HPDE6-E6E7 (cell line): ENCODE measurements at regions not wholly inside any gene's neighbourhood (a gene's known extent, or its start where the extent isn't known, plus 50 kb on each side); places are given as distances from the start of the nearest gene placed in this dataset.

Experiments used
- DNase-seq: peaks from one replicate; pipeline ENCODE4 v3.0.0; 2011; ENCODE audit warnings: missing footprints; ENCODE audit errors: extremely low spot score

DNA sequence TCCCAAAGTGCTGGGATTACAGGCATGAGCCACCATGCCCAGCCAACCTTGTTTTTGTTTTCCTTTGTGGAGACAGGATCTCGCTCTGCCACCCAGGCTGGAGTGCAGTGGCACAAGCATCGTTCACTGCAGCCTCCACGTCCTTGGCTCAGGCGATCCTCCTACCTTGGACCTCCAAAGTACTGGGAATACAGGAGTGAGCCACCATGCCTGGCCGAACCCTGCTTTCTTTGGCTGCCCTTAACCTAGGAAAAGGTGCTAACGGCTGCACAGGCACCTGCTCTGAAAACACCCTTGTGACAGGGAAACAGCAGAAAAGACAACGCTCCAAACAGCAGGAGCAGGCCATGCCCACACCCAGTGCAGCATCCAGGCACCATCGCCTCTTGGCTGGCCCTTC lies 71.9 kb downstream of the OAT start:
- no peak for DNase-seq

DNA sequence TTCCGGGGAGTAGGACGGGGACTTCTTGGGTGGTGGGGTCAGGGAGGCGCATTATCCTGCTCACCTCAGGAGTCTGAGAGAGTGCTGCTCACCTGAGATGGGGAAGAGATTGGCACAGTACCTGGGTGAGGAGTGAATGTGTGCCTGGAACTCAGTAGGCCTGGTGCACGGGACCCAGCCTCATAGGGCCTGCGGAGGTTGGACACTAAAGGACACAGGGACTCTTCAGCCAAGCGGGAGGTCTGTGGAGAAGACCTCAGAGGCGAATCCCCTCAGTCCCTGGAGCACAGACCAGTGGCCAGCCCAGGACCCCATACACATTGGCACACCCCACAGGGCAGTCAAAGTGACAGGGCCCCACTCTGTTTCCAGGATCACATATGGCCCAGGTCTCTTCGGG lies 73.2 kb downstream of the OAT start:
- DNase-seq = no peak

DNA sequence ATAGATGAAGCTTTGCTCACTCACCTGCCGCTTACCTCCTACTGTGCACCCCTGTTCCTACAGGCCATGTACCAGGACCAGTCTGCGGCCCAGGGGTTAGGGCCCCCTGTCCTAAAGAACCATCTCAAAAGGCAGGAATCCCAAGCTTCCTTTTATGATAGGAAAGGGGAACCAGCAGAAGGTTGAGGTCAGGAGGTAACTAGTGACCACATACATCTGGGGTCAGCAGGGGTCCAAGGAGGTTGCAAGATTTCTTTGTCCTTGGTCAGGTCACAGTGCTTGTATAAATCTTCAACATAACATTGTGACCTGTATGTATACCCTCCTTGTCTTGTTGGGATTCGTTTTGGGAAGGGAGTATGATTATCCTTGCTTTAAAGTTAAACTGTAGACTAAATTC lies 73.8 kb downstream of the OAT start:
- DNase-seq = no peak

DNA sequence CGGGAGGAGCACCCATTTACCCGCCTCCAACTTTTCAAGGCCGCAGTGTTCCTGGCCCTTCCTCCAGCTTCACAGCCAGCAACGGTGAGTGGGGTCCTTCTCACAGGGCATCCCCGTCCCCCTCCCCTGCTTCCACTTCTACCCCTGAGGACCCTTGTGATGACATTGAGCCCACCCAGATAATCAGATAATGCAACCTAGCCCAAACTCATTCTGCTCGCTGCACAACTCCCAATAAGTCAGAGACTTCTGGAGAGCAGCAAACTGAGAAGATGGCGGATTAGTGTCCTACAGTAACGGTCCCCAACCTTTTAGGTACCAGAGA lies 74.5 kb downstream of the OAT start:
- no peak for DNase-seq

DNA sequence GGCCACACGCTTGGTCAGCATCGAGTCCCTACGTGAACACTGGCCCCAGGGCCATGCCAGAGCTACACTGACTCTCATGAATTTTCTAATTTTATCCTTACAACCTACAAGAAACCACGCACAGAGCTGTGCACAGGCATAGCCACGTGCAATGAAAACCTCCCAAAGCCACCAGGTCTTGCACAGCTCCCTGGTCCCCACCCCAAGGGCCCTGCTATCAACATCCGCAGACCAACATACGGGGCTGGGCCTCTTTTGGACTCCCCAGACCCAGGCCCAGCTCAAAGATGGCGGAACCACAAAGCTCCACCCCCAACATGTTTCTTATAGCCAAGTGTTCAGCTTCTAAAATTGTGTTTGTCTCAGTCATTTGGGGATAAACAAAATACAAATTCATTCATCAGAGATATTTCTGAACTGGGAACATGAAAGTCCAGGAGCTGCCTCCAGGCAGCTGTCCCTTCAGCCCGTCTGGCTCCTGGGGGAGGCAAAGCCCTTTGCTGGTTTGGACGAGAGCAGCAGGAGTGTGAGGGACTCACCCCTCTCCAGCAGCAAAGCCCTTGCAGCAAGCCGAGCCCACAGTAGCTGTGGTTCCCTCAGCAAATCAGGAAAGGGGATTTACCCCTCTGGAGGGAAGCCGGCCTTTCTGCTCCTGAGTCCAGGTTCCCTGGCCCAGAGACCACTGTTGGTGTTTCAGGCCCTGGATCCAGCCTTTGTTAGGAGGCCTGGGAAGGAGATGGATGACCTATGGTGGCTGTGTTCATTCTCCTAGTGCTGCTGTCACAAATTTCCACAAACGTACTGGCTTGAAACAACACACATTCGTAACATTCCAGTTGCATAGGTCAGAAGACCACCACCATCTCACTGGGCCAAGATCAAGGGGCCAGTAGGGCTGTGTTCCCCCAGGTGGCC lies 75.1 kb downstream of the OAT start:
- no peak for DNase-seq

DNA sequence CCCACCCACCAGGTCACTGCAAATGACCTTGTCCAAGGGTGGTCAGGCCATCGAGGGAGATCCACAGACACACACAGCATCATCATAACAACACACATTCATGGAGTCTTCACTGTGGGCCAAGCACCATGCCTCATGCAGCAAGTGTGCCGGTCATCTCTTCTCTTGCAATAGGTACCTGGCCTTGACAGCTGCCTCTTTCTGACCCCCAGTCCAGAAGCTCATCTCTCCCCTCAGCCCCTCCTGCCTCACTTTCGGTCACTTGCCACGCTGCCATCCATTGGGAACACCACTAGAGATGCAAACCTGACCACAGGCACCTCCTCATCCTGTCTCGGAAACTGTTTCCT lies 75.9 kb downstream of the OAT start:
- no peak for DNase-seq

DNA sequence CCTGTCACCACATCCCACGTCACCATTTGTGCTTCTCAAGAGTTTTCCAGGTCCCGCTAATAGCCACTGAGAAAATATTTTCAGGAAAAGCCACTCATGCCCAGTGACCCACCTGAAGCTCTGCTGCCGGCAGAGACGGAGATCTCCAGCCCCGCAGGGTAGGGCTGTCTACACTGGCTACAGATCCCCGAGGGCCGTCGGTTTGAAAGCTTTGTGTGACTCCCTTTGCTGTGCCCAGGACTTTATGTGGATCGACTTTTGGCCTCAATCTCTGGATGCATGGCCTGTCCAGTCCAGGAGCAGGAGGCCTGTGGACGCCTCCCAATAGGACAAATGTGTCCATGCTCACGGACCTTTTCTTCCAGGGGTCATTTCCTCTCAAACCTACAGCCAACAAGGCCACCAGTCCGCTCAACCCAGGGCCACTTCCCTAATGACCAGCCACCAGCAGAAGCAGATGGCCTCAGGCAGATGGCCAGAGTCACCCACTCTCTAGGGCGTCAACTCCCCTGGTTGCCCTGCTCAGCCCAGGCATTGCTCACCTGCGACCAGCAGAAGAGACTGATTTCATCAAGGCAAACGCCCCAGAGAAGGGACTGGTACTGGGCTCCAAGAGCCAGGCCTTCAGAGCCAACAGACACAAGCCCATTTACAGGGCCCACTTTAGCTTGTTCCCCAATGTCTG lies 76.4 kb downstream of the OAT start:
- DNase-seq = no peak

DNA sequence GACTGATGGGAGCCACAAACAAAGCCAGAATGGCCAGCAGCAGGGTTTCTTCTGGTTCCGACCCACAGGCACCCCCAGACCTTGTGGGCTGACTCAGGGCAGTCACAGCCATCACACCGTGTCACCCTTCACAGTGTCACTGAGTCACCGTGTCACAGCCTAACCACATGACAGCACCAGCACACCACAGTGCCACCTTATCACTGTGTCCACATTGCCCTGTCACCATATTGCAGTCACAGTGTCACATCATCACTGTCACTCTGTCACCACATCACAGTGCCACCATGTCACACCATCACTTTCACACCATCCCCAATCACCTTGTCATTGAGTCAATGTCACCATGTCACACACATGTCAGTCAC lies 77.0 kb downstream of the OAT start:
- DNase-seq = no peak

DNA sequence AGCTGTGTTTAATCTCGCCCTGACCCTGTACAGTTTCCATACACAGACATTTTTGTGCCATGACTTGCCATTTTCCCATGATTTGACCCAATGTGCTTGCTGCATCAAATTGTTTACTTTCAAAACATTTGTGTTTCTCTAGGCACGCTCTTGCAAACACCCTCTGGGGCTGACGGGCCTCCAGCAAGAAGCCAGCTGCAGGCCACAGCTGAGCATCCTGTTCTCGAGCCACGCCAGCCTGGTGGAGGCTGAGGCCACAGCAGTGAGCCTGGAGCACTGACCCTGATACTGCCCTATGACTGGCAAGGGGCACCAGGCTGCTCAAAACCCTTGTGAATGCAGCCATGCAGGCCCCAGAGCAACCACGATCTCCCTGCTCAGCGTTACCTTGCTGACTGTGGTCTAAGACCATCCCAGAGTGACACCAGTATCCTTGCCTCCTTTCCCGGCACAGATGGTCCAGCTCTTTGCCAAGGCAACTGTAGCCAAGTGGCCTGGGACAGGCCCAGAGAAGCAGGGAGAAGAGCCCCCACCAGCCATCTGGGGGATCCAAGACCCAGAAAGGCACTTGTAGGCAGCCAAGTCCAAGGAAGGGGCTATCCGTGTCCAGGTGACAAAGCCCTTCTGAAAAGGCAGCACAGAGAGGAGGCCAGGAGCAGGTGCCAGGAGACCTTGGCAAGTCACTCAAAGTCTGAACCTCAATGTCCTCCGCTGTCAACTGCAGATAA lies 78.5 kb downstream of the OAT start:
- DNase-seq = no peak

DNA sequence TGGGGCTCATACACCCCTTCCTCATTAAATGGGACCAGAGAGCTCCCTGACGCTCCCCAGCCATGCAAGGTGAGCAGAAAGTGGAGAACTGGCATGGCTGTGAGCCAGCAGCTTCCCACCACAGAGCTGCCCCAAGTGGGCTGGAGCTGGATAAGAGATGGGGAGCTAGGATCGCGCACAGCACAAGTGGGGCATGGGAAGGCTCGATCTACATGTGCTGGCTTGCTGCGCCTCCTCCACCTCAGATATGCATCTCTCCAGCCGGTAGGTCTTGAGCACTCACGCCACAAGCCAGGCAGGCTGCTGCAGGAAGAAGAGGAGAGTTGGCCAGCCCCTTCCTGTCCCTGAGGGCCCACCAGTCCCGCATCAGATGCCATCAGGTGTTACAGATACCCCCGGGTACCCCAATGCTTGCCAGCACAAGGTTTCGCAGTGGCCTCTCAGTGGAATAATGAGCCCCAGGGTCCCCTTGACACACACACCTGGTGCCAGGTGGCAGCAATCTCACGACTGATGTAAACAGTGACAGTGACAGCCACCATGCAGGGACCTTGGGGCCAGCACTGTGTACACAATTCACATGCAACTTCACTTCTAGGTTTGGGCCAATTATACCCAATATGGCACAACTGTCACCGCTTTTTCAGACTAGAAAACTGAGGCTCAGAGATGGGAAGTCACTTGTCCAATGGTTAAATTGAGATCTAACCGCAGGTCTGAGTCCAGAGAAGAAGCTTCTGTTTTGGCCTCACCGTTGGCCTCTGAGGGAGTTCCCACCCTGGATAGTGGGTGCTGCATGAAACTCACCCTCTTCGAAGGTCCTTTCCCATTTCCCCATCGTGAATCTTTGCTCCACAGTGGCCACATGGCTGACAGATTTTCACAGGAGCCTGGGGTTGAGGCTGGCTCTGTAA lies 79.3 kb downstream of the OAT start:
- no peak for DNase-seq

DNA sequence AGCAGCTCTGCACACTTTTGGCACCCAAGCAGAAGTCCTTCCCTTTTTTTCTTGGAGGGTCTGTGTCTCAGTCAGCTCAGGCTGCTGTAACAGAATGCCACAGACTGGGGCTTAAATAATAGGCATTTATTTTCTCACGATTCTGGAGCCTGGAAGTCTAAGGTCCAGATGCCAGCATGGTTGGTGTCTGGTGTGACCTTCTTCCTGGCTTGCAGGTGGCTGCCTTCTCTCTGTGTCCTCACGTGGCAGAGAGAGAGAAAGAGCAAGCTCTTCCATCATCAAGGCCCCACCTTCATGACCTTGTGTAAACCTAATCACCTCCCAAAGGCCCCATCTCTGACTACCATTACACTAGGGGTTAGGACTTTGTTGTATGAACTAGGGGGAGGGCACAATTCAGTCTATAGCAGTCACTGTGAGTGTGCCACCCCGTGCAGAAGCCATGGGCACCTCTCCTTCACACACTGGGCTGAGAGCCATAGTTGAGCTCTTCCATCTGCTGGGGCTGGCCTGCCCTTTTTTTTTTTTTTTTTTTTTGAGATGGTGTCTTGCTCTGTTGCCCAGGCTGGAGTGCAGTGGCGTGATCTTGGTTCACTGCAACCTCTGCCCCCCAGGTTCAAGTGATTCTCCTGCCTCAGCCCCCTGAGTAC lies 80.3 kb downstream of the OAT start:
- no peak for DNase-seq

DNA sequence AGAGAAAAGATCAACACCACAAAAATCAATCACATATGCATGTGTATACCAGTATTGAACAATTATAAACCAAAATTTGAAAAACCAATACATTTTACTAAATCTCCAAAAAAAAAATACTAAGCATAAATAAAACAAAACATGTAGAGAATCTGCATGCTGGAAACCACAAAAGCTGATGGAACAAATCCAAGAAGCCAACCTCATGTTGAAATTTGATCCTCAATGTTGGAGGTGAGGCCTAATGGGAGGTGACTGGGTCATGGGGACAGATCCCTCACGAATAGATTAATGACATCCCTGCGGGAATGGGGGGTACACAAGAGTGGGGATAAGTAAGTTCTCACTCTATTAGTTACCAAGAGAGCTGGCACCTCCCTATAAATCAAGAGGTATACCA lies 82.5 kb downstream of the OAT start:
- no peak for DNase-seq

DNA sequence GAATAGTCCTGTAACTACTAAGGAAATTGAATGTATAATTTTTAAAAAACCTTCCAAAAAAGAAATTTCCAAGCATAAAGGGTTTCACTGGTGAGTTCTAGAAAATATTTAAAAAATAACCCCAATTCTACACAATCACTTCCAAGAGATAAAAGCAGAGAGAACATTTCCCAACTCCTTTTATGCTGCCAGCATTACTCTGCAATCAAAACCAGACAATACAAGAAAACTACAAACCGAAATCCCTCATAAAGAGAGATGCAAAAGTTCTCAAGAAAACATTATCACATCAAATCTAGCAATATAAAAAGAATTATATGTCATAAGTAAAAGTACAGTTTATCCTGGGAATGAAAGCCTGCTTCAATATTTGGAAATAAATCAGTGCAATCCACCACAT lies 84.8 kb downstream of the OAT start:
- no peak for DNase-seq

DNA sequence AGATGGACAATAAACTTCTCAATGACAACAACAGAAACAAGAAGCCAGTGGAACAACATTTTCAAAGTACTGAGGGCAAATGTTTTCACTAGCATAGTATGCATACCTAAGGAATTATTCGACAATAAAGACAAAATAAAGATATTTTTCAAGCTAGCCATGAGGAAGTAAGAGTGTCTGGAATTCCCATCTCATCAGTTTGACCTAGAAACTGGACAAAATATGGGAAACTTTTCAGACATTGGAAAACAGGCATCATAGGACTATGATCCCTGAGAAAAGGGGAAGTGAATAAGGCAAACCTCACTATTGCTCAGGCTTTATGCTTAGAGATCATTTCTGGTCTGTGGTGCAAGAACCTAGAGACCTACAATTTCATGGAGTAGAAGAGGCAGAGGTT lies 86.3 kb downstream of the OAT start:
- DNase-seq = no peak

DNA sequence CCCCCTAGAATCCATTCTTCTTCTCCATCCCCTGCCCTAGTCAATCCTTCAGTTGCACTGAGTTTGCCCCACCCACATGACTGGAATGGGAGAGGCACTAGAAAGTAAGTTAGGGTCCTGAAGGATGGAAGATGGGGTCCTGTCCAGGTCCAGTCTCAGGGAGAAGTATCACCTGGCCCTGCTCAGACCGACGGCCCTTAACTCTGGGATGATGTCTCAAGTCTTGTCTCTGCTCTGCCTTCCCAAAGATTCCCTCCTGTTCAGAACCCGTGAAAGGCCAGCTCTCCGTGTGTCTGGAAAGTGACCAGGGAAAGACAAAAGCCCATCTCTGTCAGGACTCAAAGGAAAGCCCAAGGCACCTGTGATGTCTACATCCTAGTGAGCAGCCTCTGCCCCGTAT lies 88.8 kb downstream of the OAT start:
- DNase-seq = no peak

DNA sequence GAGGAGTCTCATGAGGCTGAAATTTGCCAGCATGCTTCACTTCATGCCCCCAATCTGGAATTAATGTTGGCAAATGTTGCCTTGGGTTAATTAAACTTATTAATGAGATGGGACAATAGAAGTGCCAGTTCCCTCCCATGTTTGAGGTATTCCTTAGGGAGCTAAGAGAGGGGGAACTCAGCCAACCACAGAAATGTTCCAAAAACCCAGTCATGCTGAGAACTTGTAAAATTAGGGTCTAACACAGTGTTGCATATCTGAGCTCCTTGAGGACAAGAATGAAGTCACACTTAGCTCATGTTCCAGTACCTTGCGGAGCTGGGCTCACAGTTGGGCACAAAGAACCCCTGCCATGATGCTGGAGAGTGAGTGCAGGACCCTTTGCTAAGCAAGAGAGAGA lies 89.4 kb downstream of the OAT start:
- DNase-seq = no peak

DNA sequence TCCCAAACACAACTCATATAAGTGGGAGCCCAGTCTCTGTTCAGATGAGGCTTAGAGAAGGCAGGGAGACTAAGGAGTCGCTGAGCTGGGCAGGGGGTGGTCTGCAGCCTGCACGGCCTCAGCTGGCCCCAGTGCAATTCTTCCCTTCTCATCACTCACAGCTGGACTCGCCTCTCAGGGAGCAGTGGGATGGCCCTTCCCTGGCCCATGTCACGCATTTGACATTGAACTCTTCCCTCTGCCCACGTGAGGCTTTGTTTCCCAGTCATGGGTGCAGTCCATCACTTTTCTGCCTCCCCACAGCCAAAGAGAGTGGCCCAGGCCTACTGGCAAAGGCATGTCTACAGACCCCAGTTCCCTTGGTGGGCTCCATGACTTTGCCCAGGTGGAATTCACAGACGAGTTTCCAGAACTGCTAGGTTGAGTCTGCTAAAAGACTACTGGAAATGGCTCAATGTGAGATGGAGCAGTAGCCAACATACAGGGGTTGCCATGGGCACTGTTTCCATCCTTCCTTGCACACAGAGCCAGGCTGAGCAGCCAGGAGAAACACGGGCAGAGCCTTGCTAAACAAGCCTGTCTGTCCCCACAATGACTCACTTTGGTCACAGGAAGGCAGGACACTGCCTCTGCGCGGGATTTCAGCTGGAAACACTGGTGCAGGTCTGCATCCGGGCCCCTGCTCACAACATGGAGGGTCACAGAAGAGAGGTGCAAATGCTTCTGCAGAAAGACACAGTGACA lies 90.1 kb downstream of the OAT start:
- DNase-seq = no peak

DNA sequence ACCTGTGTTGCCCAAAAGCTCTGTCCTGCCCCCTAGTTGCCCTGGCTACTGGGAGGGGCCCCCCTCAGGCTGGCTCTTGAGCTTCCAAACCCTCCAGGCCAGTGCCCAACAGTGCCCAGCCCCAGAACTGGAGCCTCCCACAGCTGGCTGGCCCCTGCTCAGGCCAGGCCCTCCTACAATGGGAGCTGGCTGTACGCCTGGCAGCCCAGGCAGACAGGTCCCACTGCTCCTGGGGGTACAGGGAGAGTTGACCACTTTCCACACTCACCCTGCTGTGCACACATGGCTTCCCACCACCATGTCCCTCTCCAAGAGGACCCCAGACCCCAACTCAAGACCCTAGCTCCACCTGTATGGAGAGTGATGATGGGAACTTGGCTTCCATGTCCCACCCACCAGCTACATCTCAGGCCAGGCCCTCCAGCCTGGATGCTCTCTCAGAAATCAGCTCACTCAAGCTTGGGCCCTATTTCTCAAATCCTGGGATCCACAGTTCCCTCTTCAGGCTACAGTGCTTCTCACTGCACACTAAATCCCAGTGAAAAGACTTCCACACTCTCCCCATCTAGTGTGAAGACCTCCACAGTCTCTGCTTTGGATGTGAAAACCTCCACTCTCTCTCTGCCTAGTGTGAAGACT lies 92.6 kb downstream of the OAT start:
- no peak for DNase-seq

DNA sequence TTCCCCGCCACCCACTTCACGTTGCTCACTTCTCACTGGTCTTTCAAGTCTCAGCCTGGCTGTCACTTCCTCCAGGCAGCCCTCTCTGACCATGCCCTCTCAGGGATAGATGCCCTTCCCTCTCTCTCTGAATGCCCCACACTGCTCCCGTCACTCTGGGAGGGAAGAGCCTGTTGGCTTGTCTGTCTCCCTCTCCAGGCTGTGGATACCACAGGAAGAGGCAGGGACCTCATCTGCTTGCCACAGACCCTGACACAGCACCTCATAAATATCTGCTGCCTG lies 93.1 kb downstream of the OAT start:
- DNase-seq = no peak

DNA sequence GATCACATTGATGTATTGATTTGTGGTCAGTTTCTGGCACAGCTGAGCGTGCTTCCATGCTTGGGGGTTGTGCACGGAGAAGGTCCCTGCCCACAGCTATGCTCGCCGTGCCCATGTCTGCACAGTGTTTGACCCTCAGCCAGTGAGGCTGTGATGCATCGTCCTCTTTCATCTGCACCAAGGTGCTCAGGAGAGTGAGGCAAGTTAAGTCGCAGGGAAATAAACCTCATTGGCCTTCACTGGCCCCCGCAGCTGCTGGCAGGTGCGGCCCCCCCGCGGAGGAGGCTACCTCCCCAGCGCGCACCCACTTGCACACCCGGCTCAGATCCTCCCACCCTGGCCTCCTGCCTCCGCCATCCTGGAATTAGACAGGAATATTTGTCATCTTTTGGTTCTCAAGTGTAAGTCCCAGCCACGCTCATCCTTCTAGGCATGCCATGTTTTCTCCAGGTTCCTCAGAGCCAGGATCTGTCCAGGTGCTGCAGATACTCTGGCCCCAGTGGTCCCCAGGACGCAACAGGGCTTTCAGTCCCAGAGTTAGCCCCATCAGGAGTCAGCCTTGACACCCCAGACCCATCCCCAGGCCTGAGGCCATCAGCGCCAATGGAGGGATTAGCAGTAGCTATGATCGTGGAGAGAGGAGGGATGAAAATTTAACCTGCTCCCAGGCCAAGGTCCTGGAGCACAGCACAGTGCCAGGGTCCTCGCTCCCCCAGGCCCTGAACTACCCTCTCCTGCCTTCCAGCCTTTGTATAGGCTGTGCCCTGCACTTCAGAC lies 93.7 kb downstream of the OAT start:
- no peak for DNase-seq
